GM18951 (cell line): ENCODE measurements at regions not wholly inside any gene's neighbourhood (a gene's known extent, or its start where the extent isn't known, plus 50 kb on each side); places are given as distances from the start of the nearest gene placed in this dataset.

Experiments
- POLR2A ChIP-seq: IDR thresholded peaks from 4 replicates; pipeline ENCODE4 v1.6.1; 2011; ENCODE audit warnings: mild to moderate bottlenecking; ENCODE audit not compliant: insufficient read length, insufficient read depth; ENCODE audit errors: extremely low read depth
- in situ Hi-C: fragments of 300-500 bp; cut with MboI; formaldehyde crosslinking; loops from one replicate; pipeline ENCODE4 v1.12.0; 2022; ENCODE audit warnings: low sequenced_read_pairs, mixed read lengths, inconsistent platforms; ENCODE audit not compliant: unreplicated experiment

DNA sequence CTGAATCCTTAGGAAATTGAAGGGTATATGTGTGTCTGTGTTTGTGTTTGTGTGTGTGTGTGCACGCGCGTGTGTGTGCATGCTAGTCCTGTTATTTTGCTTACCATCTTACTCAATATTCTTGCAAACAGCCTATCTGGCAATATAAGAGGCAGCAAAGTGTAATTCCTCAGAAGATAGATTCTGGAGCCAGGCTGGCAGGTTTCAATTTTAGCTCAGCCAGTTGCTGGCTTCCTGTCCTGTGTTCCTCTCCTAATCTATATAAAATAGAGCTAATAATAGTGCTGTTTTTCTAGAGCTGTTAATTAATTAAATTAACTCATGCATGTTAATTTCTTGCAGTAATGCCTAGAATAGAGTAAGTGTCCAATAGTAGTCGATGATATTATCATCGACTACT is 256.2 kb downstream of the PIK3C3 start:
- in situ Hi-C loops, result no loop called here
- no peak for TF ChIP-seq POLR2A

DNA sequence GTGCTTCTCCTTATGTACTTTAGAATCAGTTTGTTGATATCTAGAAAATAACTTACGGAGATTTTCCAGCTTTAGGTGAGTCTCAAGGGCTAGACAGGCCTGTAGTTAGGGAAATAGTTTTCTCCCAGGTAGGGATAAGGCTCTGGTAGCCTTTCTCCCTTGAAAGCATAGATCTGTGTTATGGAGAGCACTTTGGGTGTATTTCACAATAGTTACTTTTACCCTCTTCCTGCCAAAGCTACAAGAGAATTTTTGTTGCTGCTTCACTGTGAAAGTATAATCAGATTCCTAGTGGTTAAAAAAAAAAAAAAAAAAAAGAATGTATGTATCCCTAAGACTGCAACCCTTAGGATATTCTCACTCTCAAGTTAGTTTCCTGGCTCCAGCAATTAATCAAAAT is 267.5 kb downstream of the PIK3C3 start:
- no peak for TF ChIP-seq POLR2A
- in situ Hi-C loops, result no loop called here

DNA sequence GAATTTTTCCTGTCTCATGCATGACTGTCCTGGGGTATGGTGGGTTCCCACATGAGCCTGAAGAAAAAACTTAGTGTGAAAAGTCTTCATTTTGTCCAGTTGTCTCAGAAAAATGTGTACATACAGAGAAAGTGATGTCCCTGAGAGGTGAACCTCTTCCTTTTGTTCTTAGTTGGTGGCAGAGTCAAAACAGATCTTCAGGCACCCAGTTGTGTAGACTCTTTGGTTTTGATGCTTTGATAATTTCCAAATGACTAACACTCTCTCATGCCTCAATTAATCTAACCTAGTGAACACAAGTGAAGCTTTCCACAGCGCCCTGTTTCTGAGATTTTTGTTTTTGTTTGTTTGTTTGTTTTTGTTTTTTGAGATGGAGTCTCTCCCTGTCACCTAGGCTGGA is 273.5 kb downstream of the PIK3C3 start:
- TF ChIP-seq POLR2A, result no peak
- in situ Hi-C loops, result no loop called here

DNA sequence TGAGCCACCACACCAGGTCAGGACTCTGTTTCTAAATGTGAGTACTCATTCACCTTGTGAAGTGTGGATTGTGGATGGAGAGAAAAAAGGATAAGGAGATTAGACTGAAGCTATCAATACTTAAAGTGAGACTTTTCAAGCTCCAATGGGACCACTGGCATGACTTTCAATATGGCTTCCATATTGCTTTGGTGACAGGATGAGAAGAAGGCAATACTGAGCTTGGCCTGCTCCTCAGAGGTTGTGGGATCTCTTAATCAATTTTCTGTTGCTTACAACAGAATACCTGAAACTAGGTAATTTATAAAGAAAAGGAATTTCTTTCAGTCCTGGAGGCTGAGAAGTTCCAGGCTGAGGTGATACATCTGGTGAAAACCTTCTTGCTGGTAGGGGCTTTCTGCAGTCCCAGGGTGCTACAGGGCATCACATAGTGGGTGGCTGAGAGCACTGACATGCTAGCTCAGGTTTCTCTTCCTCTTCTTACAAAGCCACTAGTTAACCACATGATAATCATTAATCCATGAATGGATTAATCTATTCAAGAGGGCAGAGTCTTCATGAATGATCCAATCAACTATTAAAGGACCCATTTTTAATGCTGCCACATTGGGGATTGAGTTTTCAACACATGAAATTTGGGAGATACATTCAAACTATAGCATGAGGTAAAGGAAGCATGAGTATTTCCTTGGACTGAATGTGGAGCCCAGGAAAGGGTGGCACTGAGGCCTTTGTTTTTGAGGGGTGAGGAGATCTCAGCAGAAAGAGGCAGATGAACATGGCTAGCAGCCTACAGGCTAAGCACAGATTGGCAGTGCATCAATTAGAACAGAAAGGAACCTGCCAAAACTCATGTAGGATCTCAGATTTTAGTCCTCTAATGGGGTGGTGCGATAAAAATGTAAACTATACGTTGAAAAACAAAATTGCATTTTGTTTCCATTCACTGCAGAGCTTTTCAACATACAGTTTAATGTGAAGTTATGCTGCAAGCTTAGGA is 274.5 kb downstream of the PIK3C3 start:
- no peak for TF ChIP-seq POLR2A
- in situ Hi-C loops, result no loop called here

DNA sequence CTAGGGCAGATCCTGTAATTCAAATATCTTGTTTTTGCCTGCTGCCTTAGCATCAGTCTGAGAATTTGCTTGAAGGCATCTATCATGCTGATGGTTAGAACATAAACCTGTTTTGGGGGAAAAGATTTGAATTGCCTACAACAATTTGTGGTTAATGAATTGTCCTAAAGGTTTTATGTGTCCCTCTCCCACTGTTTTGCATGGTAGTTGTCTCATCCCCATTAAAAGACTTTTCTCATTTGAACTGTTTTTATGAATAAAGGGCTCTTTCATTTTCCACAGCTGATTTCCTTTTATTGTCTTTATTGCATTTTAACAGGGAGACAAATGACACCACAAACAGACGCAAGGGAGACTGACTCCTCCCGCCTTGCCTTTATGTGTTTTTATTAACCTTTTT is 275.6 kb downstream of the PIK3C3 start:
- in situ Hi-C loops, result no loop called here
- TF ChIP-seq POLR2A, result no peak

DNA sequence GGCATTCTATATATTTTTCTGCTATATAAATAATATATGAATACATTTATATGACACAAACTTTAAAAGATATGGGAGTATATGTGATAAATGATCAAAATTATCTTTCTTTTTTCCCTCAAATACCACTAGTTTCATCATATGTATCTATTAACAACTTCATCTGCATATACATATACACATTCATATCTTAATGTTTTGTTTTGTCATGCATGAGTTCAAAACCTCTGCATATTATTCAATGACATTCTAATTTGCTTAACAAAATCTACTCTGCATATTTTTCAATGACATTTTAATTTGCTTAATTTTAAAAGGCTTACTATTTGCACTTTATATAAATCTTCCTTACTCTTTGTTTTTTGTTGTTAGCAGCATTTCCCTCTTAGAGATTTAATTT is 276.2 kb downstream of the PIK3C3 start:
- in situ Hi-C loops, result no loop called here
- TF ChIP-seq POLR2A, result no peak

DNA sequence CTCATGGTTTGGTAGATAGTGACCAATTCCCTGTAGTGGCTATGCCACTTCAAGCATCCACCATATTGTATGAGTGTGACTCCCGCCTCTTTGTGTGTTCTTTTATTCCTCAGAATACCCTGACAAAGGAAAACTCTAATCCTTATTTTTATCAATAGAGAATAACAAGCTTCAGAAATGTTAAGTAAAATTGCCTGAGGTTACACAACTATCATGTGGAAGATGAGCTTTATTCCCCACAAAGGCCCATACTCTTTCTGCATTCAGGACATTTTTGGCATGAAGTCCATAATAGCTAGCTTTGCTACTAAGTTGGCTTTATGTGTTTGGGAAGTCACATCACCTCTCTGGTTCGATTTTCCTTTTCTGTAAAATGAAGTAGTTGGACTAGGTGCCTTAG is 276.8 kb downstream of the PIK3C3 start:
- TF ChIP-seq POLR2A, result no peak
- in situ Hi-C loops, result no loop called here

DNA sequence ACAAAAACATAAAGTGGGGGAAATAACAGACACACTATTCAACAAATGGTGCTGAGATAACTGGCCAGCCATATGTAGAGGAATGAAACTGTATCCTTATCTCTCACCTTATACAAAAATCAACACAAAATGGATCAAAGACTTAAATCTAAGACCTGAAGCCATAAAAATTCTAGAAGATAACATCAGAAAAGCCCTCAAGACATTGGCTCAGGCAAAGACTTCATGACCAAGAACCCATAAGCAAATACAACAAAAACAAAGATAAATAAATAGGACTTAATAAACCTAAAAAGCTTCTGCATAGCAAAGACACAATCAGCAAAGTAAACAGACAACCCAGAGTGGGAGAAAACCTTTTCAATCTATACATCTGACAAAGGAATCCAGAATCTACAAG is 278.9 kb downstream of the PIK3C3 start:
- TF ChIP-seq POLR2A, result no peak
- in situ Hi-C loops, result no loop called here

DNA sequence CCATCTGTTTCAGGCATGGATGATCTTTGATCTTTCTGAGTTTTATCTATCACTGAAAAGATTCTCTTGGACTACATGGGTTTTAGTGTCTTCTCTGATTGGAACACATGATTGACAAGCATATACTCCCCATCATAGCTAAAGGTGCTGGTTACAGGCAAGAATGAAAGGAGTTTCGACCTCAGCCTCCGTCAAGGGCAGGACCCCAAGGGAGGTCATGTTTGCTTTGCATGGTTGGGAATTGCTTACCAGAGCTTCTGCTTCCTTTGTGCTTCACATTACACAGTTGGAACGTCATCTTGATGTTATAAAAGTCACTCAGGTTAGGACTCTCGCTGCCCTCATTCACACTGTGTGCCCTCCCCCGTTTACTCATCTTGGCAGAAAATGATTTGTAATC is 287.7 kb downstream of the PIK3C3 start:
- no peak for TF ChIP-seq POLR2A
- in situ Hi-C loops, result no loop called here

DNA sequence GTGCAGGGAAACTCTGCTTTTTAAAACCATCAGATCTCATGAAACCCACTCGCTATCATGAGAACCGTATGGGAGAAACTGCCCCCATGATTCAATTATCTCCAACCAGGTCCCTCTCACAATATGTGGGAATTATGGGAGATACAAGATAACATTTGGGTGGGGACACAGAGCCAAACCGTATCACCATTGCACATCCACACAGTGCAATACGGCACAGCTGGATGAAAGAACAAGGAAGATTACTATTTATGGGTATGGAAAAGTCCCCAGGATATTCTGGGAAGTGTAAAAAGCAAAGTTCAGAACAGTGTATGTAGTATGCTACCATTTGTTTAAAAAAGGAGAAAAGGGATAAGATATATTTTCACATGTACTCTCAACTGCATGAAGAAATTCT is 290.1 kb downstream of the PIK3C3 start:
- in situ Hi-C loops, result no loop called here
- no peak for TF ChIP-seq POLR2A

DNA sequence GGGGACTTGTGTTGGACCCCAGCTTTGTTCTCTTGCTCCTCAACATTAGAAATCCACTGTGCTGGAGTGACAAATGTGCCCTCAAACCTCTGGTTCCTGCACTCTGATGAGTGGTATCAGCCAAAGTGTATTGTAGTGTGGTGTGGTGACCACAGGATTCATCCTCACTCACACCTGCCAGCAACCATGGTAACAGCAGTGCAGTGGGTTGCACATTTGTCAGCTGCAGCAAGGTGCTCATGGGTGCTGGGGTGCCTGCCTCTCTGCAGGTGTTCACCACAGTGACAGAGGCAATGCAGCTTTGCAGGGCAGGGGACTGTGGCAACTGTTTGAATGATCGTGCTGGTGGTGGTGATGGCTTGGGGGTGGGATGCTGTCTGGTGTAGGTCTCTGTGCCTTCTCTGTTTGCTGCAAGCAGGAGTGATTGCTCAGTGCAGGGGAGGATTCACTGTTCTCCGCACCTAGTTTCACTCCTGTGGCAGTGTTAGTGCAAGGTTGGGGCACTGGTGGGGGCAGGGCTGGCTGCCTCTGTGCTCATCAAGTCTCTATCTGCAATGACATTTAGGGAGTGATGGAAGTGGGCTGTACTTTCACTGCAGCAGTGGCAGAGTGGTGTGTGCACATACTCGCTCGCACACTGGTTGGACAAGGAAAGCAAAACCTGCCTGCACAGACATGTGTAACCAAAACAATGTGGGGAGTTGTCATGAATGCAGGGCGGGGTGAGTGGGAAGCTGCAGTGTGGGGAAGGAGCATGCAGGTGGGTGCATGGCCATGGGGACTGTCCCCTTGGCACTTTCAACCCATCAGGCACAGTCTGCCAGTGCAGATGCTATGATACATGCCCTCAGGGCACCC is 301.1 kb downstream of the PIK3C3 start:
- TF ChIP-seq POLR2A, result no peak
- in situ Hi-C loops, result no loop called here

DNA sequence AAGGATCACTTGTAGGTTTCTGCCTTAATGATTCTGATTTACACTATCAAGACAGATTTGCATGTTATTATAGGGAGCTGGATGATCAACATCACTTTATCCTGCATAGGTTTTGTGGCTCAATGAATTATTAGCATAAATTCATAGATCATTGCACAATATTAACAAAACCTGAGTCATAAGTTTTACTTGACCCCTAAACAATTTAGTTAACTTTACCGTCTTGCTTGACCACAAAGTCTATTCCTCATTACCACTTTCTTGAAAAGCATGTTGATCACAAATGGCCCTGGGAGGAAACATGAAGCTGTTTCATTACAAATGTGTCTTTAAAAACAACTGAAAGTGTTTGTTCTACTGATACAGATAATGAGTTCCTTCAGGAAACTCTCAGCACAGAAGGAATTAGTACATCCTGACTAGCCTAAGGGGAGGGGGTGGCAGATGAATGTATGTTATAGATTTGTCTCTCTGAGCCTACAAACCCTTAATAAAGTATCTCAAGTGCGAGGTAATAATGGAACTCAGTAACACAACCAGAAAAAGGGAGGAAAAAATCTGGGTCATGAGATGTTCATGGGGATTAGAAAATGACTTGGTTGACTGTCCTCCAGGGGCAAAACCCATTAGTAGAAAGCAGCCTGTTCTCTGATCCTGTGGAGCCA is 303.4 kb downstream of the PIK3C3 start:
- TF ChIP-seq POLR2A, result no peak
- in situ Hi-C loops, result no loop called here

DNA sequence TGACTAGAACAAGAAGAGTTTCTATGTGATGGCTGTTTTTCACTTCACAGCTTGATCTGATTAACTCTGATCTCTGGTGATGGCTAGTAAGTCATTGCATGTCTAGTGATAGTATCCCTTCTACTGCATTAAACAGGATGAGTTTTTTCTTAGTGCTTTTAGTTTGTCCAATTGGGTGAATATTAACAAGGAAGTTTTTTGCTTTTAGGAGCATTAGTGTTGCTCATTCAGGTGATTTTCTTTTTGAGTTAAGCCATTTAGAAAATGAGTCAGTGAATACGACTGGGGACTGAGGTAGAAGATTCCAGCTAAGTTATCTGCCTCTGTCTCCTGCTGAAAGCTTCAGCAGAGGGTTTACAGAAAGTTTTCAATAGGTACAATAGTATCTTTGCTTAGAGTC is 306.7 kb downstream of the PIK3C3 start:
- in situ Hi-C loops, result no loop called here
- TF ChIP-seq POLR2A, result no peak
